GM18511 (cell line): ENCODE measurements at regions not wholly inside any gene's neighbourhood (a gene's known extent, or its start where the extent isn't known, plus 50 kb on each side); places are given as distances from the start of the nearest gene placed in this dataset.

ENCODE experiments used
- ATAC-seq: cut with Tn5 transposase; IDR thresholded peaks from one replicate; pipeline ENCODE4 v1.9.1; 2021; ENCODE audit warnings: mild to moderate bottlenecking, moderate library complexity; ENCODE audit not compliant: unreplicated experiment

DNA sequence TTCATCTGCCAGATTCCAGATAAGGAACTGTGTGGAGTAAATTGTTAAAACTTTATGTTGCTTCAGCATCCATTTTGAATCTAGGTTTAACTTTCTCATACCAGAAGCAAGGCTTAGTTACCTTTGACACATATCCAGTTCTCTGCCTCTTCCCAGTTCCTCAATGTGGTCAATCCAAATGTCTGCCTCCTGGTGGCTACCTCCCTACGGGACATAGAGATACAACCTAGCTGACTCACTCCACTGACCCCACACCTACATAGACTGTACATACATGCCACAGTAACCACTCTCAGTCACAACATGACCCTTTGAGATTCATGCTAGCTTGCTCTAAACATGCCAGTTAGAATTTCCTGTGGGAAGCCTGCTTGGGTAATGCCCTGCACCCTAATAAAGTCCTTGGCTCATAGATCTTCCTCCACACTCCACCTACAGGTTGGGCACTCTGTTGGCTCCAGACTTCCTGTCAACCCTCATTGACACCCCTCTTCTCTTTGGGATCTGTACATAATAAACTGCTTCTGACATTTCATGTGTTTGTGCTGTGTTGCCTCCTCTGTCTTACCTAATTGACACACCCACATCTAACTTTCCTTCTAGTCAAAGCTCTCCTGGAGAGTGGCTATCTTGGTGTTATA lies 278.1 kb downstream of the HTR7 start:
- no peak for ATAC-seq

DNA sequence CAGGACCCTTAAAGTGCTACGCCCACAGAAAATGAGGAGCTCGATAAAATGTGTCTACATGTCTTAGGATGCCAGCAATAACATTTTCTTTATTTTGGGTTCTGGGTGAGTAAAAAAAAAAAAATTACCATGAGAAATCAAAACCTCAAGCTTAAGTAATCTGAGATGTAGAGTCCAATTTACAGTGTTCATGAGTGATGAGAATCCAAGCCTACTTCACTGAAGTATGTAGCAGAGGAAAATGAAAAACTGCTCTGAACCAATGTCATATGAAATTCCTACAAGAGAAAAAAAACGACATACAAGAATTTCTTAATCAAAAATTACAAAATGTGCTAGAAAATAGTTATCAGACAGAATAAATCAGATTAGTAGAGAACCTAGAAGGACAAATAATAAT lies 274.4 kb downstream of the HTR7 start:
- no peak for ATAC-seq

- no peak for ATAC-seq
These were observed 270.8 kb downstream of the HTR7 start for GRCh38 chr10:90587081-90587491.

GRCh38 chr10:90587561-90587960 lies 270.3 kb downstream of the HTR7 start:
- no peak for ATAC-seq

DNA sequence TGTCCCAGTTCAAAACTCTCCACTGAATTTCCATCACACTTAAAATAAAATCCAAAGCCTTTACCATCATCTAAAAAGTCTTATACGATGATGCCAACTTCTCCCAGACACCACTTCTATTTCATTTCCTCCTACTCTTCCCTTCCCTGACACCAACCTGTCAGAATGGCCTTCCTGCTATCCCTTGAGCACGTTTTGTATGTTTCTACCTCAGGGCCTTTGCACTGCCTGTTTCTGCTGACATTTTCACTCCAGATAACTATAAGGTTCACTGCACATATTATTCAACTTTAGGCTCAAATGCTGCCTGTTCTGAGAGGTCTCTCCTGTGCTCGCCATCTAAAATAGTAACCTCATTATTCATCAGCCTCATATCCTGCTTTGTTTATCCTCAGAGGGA lies 269.6 kb downstream of the HTR7 start:
- no peak for ATAC-seq

GRCh38 chr10:90589825-90590224 lies 268.0 kb downstream of the HTR7 start:
- no peak for ATAC-seq

DNA sequence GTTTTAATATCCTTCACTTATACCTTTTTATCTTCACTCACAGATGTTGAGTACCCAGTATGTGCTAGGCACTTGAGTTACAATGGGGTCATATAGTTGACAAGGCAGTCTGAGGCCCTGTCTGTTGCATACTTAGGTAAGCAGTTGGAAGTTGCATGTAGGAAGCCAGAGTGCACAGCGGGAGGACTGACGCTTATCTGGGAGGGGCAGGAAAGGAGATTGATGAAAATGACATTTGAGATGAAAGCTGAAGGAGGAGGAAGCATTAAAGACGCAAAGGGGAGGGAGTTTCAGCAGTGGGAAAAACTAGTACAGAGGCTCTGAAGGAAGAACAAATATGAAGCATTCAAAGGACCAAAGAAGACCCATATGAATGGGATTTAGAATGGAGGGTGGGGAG lies 266.2 kb downstream of the HTR7 start:
- no peak for ATAC-seq

- peak; percentile 80 for ATAC-seq
These were observed 265.1 kb downstream of the HTR7 start for GRCh38 chr10:90592638-90593302.

- ATAC-seq: no peak
These were observed 259.3 kb downstream of the HTR7 start for GRCh38 chr10:90598513-90598912.

DNA sequence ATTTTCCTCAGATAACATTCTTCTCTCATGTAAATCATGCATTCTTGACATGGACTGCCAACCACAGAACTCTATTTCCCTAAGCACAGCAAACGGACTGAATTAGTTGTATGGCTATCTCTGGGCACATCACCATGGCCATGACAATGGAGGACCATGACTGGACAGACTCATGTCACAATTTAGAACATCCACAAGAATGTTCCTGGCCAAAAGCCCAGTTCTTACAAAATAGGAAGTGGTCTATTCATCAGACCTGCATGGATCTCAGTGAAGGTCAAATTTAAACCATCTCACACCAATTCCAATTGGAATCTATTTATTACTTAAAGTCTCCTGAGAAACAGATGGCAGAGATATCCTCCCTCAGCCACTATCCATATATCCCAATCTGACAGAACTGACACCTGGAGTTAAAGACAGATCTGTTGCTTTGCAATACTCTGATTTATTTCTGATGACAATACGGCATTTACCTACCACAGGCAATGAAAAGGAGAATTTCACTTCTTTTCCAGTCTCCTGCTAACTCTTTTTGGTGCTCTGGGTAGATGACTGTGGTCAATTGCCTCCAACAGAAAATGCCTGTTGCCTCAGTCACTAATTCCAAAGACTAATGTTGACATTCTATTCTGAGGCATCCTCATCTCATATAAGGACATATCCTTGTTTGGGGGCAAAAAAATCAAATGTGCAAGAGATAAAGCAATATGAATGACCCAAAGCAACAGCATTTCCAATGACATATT lies 254.8 kb downstream of the HTR7 start:
- ATAC-seq: no peak

- no peak for ATAC-seq
These were observed 253.2 kb downstream of the HTR7 start for GRCh38 chr10:90604636-90605035.

DNA sequence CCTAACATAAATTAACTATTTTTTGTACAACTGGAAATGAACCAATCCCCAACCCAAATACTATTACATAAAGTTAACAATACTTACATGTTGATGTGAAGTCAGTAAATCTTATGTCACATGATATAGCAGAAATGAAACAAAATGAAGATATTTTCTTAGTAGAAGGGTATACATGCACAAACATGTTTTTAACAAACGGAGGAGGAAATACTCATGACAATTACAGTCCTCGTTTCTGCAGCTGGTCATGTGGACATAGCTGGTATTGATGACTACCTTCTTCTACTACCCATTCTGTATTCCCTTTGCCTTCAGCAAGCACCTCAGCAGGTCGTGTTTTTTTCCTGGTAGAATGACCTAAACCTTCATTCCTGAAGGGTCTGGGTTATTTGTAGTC lies 252.3 kb downstream of the HTR7 start:
- ATAC-seq: no peak

DNA sequence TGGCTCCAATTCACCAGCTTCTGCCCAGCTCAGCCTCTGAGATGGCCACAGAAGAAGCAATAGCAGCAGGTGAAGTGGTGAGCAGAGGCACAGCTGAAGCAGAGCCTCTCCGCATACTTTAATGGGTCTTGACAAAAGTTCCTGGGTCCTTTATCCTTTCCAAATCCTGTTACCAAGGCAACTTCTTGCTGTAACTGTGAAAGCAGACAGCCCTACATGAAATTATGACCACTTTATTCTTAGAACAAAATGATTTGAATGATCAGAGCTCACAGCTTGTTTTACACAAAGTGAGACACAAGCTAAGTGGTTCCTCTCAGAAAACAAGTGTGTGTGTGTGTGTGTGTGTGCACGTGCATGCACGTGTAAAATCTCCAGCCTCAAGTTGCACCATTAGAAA lies 245.6 kb downstream of the HTR7 start:
- ATAC-seq: no peak

DNA sequence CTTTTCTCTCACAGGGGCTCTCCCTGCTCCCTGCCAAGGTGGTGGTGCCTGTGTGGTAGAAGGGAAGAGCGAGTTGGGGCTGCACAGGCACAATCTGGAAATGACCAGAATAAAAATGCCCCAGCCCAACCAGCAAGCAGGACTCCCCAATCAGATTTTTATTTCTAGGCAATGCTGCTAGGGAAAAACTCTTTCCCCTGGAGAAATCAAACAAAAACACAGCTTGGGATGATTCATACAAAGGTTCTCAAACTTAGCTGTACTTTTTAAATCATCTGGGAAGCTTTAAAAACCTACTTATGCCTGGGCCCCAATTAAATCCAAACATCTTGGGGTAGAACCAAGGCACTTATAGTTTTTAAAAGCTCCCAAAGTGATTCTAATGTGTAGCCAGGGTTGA lies 243.2 kb downstream of the HTR7 start:
- no peak for ATAC-seq

GRCh38 chr10:90621577-90621976 lies 236.3 kb downstream of the HTR7 start:
- ATAC-seq: no peak

- ATAC-seq: no peak
These were observed 222.6 kb downstream of the HTR7 start for GRCh38 chr10:90635111-90635765.

- no peak for ATAC-seq
These were observed 217.1 kb downstream of the HTR7 start for GRCh38 chr10:90640756-90641155.

DNA sequence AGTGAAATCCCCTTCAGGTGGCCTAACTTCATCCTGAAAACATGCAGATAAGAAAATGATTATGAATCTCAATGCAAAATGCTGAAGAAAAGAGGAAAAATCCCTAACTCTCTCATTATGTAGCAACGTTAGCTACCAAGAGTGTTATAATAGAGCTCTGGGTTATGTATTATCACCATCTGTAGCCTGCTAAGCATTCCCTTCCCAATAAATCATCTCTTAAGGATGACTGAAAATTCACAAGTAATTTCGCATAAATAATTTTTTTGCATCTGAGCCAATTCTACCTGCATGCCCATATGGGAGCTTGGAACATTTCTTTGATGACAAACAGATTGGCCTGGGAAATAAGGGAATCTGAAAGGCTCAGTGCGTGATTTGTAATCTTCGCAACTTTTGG lies 216.1 kb downstream of the HTR7 start:
- ATAC-seq: no peak

DNA sequence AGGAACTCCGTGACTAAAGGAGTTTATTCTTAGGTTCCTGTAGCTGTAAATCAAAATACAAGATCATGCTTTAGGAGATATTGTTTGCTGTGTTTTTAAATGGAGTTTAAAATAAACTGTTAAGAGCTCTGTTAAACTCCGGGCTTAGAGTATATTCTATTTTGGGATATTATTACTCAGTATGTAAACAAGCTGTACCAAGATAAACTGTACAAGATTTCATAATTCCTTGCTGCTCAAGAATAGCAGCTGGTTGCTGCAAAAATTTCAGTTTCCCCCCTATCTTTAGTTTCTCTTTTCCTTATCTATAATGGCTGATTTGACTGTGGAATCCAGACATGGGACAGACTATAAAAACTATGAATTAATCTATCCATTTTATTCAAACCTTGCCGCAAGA lies 215.7 kb downstream of the HTR7 start:
- ATAC-seq: no peak

DNA sequence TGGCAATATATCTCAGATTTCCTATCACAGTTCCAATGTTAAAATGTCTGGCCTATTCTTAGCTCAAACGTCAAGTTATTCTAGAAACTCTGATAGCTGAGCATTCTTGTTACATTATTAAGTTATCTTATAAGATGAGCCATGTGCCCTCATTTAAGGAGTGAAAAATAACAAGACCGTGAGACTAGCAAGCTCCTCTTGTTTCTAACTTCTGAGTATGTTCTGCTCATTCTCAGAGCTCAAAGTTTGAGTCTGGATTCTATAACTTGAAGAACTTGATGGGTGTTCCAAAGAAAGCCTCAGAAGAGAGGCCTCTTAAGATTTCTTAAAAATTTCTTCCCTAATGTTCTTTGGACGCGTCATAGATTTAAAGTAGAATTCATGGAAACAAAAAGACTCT lies 215.2 kb downstream of the HTR7 start:
- no peak for ATAC-seq

DNA sequence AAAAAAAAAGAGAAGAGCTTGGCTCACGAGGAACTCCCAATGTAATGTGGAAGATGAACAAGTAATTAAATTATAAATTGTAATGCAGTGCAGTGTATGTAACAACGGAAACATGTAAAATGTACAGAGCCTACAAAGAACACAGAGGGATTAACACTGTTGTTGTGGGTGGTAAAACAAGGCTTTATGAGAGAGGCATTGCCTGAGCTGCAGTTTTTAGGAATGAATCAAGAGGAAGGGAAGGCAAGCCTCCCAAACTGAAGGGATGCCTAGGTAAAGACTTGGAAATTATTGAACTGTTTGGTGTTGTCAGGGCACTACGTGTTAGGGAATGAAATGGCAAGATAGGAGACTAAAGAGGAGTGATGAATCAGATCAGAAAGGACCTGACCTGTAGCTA lies 213.7 kb downstream of the HTR7 start:
- no peak for ATAC-seq

DNA sequence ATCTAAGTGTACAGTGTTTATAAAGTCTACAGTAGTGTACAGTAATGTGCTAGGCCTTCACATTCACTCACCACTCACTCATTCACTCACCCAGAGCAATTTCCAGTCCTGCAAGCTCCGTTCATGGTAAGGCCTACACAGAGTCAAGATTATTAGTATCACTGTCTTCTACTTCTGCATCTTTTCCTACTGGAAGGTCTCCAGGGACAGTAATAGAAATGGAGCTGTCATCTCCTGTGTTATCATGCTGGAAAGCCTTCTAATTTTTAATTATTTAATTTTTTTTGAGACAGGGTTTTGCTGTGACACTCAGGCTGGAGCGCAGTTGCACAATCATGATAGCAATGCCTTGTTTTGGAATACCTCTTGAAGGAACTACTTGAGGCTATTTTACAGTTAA lies 207.0 kb downstream of the HTR7 start:
- ATAC-seq: no peak
